Right lobe of liver (tissue), 4 donors: ENCODE measurements at regions not wholly inside any gene's neighbourhood (a gene's known extent, or its start where the extent isn't known, plus 50 kb on each side); places are given as distances from the start of the nearest gene placed in this dataset.

Experiments
- POLR2A ChIP-seq: fragments of 450-650 bp; IDR thresholded peaks from one replicate; pipeline ENCODE4 v1.6.1; 2017; ENCODE audit warnings: antibody characterized with exemption, mild to moderate bottlenecking
- TF ChIP-seq, protein P1 (sequence below), 4 donors: fragments of 200-600 bp in 3 of 4; fragments of 450-650 bp in 1 of 4; IDR thresholded peaks; one replicate each; pipeline versions ENCODE4 v1.5.1 to v1.8.0; 2016 to 2022; ENCODE audit warnings: antibody characterized with exemption in 4 of 4, mild to moderate bottlenecking in 2 of 4
- donor health status: DM: no; HTN: no; CAD: no.
- donor health status: DM: no; HTN: no; CAD: no.
- donor health status: DM: no; HTN: yes; CAD: no.

DNA sequence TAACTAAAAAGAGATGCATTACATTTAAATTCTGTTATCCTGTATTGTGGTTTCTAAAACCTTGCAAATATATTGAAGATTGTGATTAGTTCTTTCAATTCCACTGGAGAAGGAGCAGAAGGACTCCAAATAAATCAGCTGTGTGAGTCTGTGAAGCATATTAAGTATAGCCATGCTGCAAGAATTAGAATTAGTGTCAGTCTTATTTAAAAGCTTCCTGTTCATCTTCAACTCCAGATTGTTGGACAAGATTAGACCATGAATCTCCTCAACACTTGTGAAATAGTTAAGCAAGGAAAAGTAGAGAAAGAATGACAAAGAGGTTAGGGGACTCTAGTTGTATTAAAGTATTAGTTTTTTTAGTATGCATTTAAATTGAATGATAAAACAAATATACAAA is 92.5 kb upstream of the LRP1B start:
- TF ChIP-seq, protein P1, sequence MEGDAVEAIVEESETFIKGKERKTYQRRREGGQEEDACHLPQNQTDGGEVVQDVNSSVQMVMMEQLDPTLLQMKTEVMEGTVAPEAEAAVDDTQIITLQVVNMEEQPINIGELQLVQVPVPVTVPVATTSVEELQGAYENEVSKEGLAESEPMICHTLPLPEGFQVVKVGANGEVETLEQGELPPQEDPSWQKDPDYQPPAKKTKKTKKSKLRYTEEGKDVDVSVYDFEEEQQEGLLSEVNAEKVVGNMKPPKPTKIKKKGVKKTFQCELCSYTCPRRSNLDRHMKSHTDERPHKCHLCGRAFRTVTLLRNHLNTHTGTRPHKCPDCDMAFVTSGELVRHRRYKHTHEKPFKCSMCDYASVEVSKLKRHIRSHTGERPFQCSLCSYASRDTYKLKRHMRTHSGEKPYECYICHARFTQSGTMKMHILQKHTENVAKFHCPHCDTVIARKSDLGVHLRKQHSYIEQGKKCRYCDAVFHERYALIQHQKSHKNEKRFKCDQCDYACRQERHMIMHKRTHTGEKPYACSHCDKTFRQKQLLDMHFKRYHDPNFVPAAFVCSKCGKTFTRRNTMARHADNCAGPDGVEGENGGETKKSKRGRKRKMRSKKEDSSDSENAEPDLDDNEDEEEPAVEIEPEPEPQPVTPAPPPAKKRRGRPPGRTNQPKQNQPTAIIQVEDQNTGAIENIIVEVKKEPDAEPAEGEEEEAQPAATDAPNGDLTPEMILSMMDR (IDR thresholded peaks at IDR 0.05), result no peak
- no peak for TF ChIP-seq POLR2A
